ENCODE measurements at regions not wholly inside any gene's neighbourhood (a gene's known extent, or its start where the extent isn't known, plus 50 kb on each side); places are given as distances from the start of the nearest gene placed in this dataset.

DNA sequence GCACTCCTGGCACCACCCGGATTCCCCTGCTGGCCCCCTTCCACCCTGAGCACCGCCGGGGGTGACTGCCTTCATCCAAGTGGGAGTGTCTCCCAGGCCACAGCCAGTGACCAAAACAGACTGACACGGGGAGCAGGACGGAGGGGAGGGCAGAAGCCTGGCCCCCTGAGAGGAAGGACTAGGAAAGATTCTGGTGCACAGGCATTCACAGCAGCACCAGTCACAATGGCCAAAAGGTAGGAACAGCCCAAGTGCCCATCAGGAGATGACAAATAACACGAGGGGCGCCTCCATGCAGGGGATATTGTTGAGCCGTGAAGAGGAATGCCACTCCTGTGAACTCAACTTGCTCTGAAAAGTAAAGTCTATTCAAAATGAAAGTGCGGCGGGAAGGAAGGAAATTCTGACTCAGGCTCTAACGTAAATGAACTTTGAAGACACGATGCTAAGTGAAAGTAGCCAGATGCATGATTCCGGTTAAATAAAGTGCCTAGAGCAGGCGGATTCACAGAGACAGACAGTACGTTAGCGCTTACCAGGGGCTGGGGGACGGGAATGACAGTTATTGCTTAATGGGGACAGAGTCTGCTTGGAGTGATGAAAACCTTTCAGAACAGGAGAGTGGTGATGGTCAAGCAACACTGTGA, 146.1 kb upstream of the NCOR2 start:
- POLR2A ChIA-PET, result no interaction called here
- no peaks in the 10 kb centered on the region for H3K9me3 ChIP-seq (ENCODE audit: control insufficient read depth, insufficient read depth, low read depth, low read length)
- no peak for DNase-seq (ENCODE audit: low read depth, low spot score)
- H3K27ac ChIP-seq (ENCODE audit: low read length), result peak overlapping the region; percentile 74
- no TSS peak for BruUV-seq (replicated peaks)
- H3K27me3 ChIP-seq (ENCODE audit: control insufficient read depth, insufficient read depth, low read length), result no peaks in the 10 kb centered on the region
- intact Hi-C loops (cut with micrococcal nuclease; ENCODE audit: unreplicated experiment) (no loop called here), in situ Hi-C loops (cut with HindIII; ENCODE audit: low pct_unique_long_range_greater_than_20kb, low sequenced_read_pairs) (no loop called here)
- CTCF ChIA-PET, result no interaction called here
- peaks cover 27% of the 10 kb centered on the region for H3K4me1 ChIP-seq (ENCODE audit: control insufficient read depth, insufficient read depth, low read length)
- peak overlapping the region in 1 of 2 experiments; percentile 6; a peak in 1 of 4 replicates for H3K4me3 ChIP-seq (ENCODE audit: low read depth in 2 of 2, low read length in 2 of 2)
- H3K36me3 ChIP-seq (ENCODE audit: control insufficient read depth, insufficient read depth, low read length), result no peaks in the 10 kb centered on the region
- TF ChIP-seq, protein P1, sequence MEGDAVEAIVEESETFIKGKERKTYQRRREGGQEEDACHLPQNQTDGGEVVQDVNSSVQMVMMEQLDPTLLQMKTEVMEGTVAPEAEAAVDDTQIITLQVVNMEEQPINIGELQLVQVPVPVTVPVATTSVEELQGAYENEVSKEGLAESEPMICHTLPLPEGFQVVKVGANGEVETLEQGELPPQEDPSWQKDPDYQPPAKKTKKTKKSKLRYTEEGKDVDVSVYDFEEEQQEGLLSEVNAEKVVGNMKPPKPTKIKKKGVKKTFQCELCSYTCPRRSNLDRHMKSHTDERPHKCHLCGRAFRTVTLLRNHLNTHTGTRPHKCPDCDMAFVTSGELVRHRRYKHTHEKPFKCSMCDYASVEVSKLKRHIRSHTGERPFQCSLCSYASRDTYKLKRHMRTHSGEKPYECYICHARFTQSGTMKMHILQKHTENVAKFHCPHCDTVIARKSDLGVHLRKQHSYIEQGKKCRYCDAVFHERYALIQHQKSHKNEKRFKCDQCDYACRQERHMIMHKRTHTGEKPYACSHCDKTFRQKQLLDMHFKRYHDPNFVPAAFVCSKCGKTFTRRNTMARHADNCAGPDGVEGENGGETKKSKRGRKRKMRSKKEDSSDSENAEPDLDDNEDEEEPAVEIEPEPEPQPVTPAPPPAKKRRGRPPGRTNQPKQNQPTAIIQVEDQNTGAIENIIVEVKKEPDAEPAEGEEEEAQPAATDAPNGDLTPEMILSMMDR (IDR thresholded peaks at IDR 0.05), result no peak
- no peak for TF ChIP-seq POLR2AphosphoS5 (IDR thresholded peaks at IDR 0.05; ENCODE audit: low read depth, low read length)
- TF ChIP-seq, protein P2, sequence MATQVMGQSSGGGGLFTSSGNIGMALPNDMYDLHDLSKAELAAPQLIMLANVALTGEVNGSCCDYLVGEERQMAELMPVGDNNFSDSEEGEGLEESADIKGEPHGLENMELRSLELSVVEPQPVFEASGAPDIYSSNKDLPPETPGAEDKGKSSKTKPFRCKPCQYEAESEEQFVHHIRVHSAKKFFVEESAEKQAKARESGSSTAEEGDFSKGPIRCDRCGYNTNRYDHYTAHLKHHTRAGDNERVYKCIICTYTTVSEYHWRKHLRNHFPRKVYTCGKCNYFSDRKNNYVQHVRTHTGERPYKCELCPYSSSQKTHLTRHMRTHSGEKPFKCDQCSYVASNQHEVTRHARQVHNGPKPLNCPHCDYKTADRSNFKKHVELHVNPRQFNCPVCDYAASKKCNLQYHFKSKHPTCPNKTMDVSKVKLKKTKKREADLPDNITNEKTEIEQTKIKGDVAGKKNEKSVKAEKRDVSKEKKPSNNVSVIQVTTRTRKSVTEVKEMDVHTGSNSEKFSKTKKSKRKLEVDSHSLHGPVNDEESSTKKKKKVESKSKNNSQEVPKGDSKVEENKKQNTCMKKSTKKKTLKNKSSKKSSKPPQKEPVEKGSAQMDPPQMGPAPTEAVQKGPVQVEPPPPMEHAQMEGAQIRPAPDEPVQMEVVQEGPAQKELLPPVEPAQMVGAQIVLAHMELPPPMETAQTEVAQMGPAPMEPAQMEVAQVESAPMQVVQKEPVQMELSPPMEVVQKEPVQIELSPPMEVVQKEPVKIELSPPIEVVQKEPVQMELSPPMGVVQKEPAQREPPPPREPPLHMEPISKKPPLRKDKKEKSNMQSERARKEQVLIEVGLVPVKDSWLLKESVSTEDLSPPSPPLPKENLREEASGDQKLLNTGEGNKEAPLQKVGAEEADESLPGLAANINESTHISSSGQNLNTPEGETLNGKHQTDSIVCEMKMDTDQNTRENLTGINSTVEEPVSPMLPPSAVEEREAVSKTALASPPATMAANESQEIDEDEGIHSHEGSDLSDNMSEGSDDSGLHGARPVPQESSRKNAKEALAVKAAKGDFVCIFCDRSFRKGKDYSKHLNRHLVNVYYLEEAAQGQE (IDR thresholded peaks at IDR 0.05; ENCODE audit: insufficient read depth in 1 of 2, low read depth in 2 of 2, low read length in 1 of 2), result no peak
- no peak for TF ChIP-seq SIN3A (IDR thresholded peaks at IDR 0.05; ENCODE audit: borderline replicate concordance, insufficient read depth, low read depth, low read length)
- TF ChIP-seq TCF7L2 (IDR thresholded peaks at IDR 0.05; ENCODE audit: low read depth, low read length), result no peak
- peak; percentile 10 for ATAC-seq

DNA sequence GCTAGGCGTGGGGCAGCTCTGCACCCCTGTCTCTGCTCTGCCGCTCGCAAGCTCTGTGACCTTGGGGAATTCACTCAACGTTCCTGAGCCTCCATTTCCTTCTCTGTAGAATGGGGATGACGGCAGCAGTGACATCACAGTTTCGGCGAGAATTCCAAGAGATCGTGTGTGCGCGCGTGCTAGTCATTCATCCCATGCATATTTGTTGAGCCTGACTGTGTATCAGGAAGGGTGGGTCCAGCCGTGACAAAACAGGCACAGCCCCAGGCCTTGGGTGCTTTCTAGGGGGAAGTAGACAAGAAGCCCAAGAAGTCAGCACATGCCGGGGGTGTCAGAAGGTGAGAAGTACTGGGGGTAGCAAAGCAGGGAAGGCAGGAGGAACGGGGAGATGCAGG, 145.6 kb upstream of the NCOR2 start:
- ChIA-PET POLR2A (no interaction called here), CTCF (no interaction called here)
- Histone ChIP-seq H3K36me3 (ENCODE audit: control insufficient read depth, insufficient read depth, low read length) (no peaks in the 10 kb centered on the region), H3K27me3 (ENCODE audit: control insufficient read depth, insufficient read depth, low read length) (no peaks in the 10 kb centered on the region), H3K4me3 (ENCODE audit: low read depth in 2 of 2, low read length in 2 of 2) (no peak overlapping the region), H3K4me1 (ENCODE audit: control insufficient read depth, insufficient read depth, low read length) (peaks cover 27% of the 10 kb centered on the region), H3K9me3 (ENCODE audit: control insufficient read depth, insufficient read depth, low read depth, low read length) (no peaks in the 10 kb centered on the region), H3K27ac (ENCODE audit: low read length) (peak overlapping the region; percentile 74)
- in situ Hi-C loops (cut with HindIII; ENCODE audit: low pct_unique_long_range_greater_than_20kb, low sequenced_read_pairs), result no loop called here
- no TSS peak for BruUV-seq (replicated peaks)
- TF ChIP-seq SIN3A (IDR thresholded peaks at IDR 0.05; ENCODE audit: borderline replicate concordance, insufficient read depth, low read depth, low read length), result no peak
- TF ChIP-seq, protein P1 (IDR thresholded peaks at IDR 0.05), result no peak
- no peak for TF ChIP-seq TCF7L2 (IDR thresholded peaks at IDR 0.05; ENCODE audit: low read depth, low read length)
- TF ChIP-seq POLR2AphosphoS5 (IDR thresholded peaks at IDR 0.05; ENCODE audit: low read depth, low read length), result no peak
- TF ChIP-seq, protein P2 (IDR thresholded peaks at IDR 0.05; ENCODE audit: insufficient read depth in 1 of 2, low read depth in 2 of 2, low read length in 1 of 2), result no peak
- DNase-seq (ENCODE audit: low read depth, low spot score), result no peak
- no peak for ATAC-seq
- intact Hi-C loops (cut with micrococcal nuclease; ENCODE audit: unreplicated experiment), result no loop called here

All from Panc1 (cell line).